HEK293T (cell line): ENCODE measurements at regions not wholly inside any gene's neighbourhood (a gene's known extent, or its start where the extent isn't known, plus 50 kb on each side); places are given as distances from the start of the nearest gene placed in this dataset.

ENCODE experiments used
- L3MBTL2 ChIP-seq: fragments of 450-650 bp; conservative IDR thresholded peaks from 2 replicates; pipeline ENCODE4 v1.6.1; 2016; ENCODE audit warnings: mild to moderate bottlenecking
- NFRKB ChIP-seq: fragments of 450-650 bp; IDR thresholded peaks from 2 replicates; pipeline ENCODE4 v1.6.1; 2016; ENCODE audit warnings: mild to moderate bottlenecking, moderate library complexity
- SP1 ChIP-seq: fragments of 450-650 bp; IDR thresholded peaks from 2 replicates; pipeline ENCODE4 v1.6.1; 2017
- SUZ12 ChIP-seq: fragments of 450-650 bp; IDR thresholded peaks from 2 replicates; pipeline ENCODE4 v1.6.1; 2016; ENCODE audit warnings: mild to moderate bottlenecking

DNA sequence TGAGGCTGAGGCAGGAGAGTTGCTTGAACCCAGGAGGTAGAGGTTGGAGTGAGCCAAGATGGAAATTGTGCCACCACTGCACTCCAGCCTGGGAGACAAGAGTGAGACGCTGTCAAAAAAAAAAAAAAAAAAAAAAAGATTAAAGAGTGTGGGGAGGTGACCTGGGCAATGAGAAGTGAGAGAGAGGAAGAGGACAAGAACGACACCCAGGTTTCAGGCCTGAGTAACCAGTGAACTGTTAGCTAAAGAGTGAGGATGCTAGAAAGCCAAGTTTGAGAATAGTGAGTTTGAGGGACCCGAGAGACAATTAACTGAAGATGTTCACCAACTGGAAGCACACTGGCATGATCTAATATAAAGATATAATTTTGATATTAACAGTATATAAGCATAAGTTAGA lies 85.4 kb upstream of the TNFAIP3 start:
- TF ChIP-seq L3MBTL2, result no peak
- TF ChIP-seq NFRKB, result no peak
- no peak for TF ChIP-seq SP1
- no peak for TF ChIP-seq SUZ12
